Hepatocyte (in vitro differentiated cells): ENCODE measurements at regions not wholly inside any gene's neighbourhood (a gene's known extent, or its start where the extent isn't known, plus 50 kb on each side); places are given as distances from the start of the nearest gene placed in this dataset.

Source experiments
- DNase-seq: peaks from one replicate; pipeline ENCODE4 v3.0.0-alpha.2; 2016; ENCODE audit warnings: low spot score
- H2AFZ ChIP-seq: fragments of 200-600 bp; sonication (generic); 2 replicates; pipeline ENCODE4 v1.6.0; 2016; ENCODE audit warnings: antibody characterized with exemption, mild to moderate bottlenecking
- H3K27ac ChIP-seq: fragments of 200-600 bp; sonication (generic); 2 replicates; pipeline ENCODE4 v1.5.1; 2016; ENCODE audit warnings: mild to moderate bottlenecking
- H3K27me3 ChIP-seq: fragments of 200-600 bp; sonication (generic); 2 replicates; pipeline ENCODE4 v1.6.1; 2016
- H3K36me3 ChIP-seq: fragments of 200-600 bp; sonication (generic); replicated peaks from 2 replicates; pipeline ENCODE4 v1.5.1; 2016; ENCODE audit warnings: low read depth; ENCODE audit not compliant: insufficient read depth
- H3K4me1 ChIP-seq: fragments of 200-600 bp; sonication (generic); 2 replicates; pipeline ENCODE4 v1.5.1; 2016; ENCODE audit warnings: mild to moderate bottlenecking, moderate library complexity; ENCODE audit not compliant: insufficient read depth
- H3K4me2 ChIP-seq: fragments of 200-600 bp; sonication (generic); 2 replicates; pipeline ENCODE4 v1.6.0; 2016
- H3K4me3 ChIP-seq: fragments of 200-600 bp; sonication (generic); 2 replicates; pipeline ENCODE4 v1.5.1; 2016; ENCODE audit warnings: mild to moderate bottlenecking
- H3K79me2 ChIP-seq: fragments of 200-600 bp; sonication (generic); 2 replicates; pipeline ENCODE4 v1.6.0; 2017; ENCODE audit warnings: mild to moderate bottlenecking
- H3K9me2 ChIP-seq: fragments of 200-600 bp; sonication (generic); replicated peaks from 2 replicates; pipeline ENCODE4 v1.6.0; 2017; ENCODE audit warnings: mild to moderate bottlenecking; ENCODE audit not compliant: insufficient read depth
- H3K9me3 ChIP-seq: fragments of 200-600 bp; sonication (generic); 2 replicates; pipeline ENCODE4 v1.5.1; 2016; ENCODE audit warnings: low read depth, mild to moderate bottlenecking
- H4K20me1 ChIP-seq: fragments of 200-600 bp; sonication (generic); 2 replicates; pipeline ENCODE4 v1.6.0; 2016; ENCODE audit warnings: mild to moderate bottlenecking; ENCODE audit not compliant: insufficient read depth, poor library complexity, severe bottlenecking
- CTCF ChIP-seq: fragments of 200-600 bp; sonication (generic); IDR thresholded peaks from 2 replicates; pipeline ENCODE4 v1.5.1; 2016; ENCODE audit warnings: antibody characterized with exemption, mild to moderate bottlenecking; ENCODE audit not compliant: poor library complexity
- EZH2 ChIP-seq: fragments of 200-600 bp; sonication (generic); IDR thresholded peaks from 2 replicates; pipeline ENCODE4 v1.6.1; 2016; ENCODE audit warnings: antibody characterized with exemption, mild to moderate bottlenecking, borderline replicate concordance
- EZH2phosphoT487 ChIP-seq: fragments of 200-600 bp; sonication (generic); IDR thresholded peaks from one replicate; pipeline ENCODE4 v1.6.1; 2018; ENCODE audit warnings: antibody characterized with exemption, mild to moderate bottlenecking, low read depth, moderate library complexity; ENCODE audit not compliant: unreplicated experiment, severe bottlenecking
- WGBS: methylation state at CpG from one replicate; pipeline ENCODE4 v1.1.6; 2016; ENCODE audit warnings: low lambda C conversion rate; ENCODE audit errors: missing lambda C conversion rate; 5-methylcytosine and 5-hydroxymethylcytosine counted together

GRCh38 chr9:74275872-74276508, 221.1 kb upstream of the RORB start:
- 94% methylated on average over 39 of the region's 41 CpGs for WGBS
- Histone ChIP-seq H3K79me2 (no peaks in the 10 kb centered on the region), H2AFZ (no peak overlapping the region), H3K4me2 (no peak overlapping the region), H3K4me1 (no peaks in the 10 kb centered on the region), H4K20me1 (no peaks in the 10 kb centered on the region), H3K4me3 (no peak overlapping the region), H3K9me3 (no peaks in the 10 kb centered on the region), H3K36me3 (no peaks in the 10 kb centered on the region), H3K27me3 (no peaks in the 10 kb centered on the region), H3K9me2 (no peaks in the 10 kb centered on the region), H3K27ac (no peak overlapping the region)
- TF ChIP-seq EZH2phosphoT487 (no peak), CTCF (no peak), EZH2 (no peak)
- no peak for DNase-seq

- Histone ChIP-seq H3K79me2 (no peaks in the 10 kb centered on the region), H3K4me2 (no peak overlapping the region), H2AFZ (no peak overlapping the region), H3K4me1 (no peaks in the 10 kb centered on the region), H3K4me3 (no peak overlapping the region), H3K27ac (no peak overlapping the region), H4K20me1 (no peaks in the 10 kb centered on the region), H3K27me3 (no peaks in the 10 kb centered on the region), H3K36me3 (no peaks in the 10 kb centered on the region), H3K9me2 (no peaks in the 10 kb centered on the region), H3K9me3 (no peaks in the 10 kb centered on the region)
- TF ChIP-seq CTCF, result no peak
- DNase-seq, result no peak
- 84% methylated on average over 3 of the region's 3 CpGs for WGBS
Observed at GRCh38 chr9:74277532-74277931, 219.6 kb upstream of the RORB start.

GRCh38 chr9:74281674-74282073, 215.5 kb upstream of the RORB start:
- Histone ChIP-seq H3K4me2 (no peak overlapping the region), H2AFZ (no peak overlapping the region), H3K27ac (no peak overlapping the region), H4K20me1 (no peaks in the 10 kb centered on the region), H3K4me1 (no peaks in the 10 kb centered on the region), H3K36me3 (no peaks in the 10 kb centered on the region), H3K9me2 (no peaks in the 10 kb centered on the region), H3K27me3 (no peaks in the 10 kb centered on the region), H3K9me3 (no peaks in the 10 kb centered on the region), H3K4me3 (no peak overlapping the region), H3K79me2 (no peaks in the 10 kb centered on the region)
- TF ChIP-seq CTCF (peak; percentile 24), EZH2phosphoT487 (no peak)
- no peak for DNase-seq
- 91% methylated on average over 1 of the region's 1 CpG for WGBS

GRCh38 chr9:74282526-74283253, 214.4 kb upstream of the RORB start:
- Histone ChIP-seq H3K4me3 (no peak overlapping the region), H3K27ac (no peak overlapping the region), H4K20me1 (no peaks in the 10 kb centered on the region), H3K9me2 (no peaks in the 10 kb centered on the region), H3K9me3 (no peaks in the 10 kb centered on the region), H3K4me1 (no peaks in the 10 kb centered on the region), H3K36me3 (no peaks in the 10 kb centered on the region), H3K79me2 (no peaks in the 10 kb centered on the region), H3K4me2 (no peak overlapping the region), H2AFZ (no peak overlapping the region), H3K27me3 (no peaks in the 10 kb centered on the region)
- WGBS, result 40% methylated on average over 1 of the region's 1 CpG
- TF ChIP-seq EZH2 (no peak), EZH2phosphoT487 (no peak), CTCF (no peak)
- no peak for DNase-seq
